ENCODE measurements at regions not wholly inside any gene's neighbourhood (a gene's known extent, or its start where the extent isn't known, plus 50 kb on each side); places are given as distances from the start of the nearest gene placed in this dataset.

DNA sequence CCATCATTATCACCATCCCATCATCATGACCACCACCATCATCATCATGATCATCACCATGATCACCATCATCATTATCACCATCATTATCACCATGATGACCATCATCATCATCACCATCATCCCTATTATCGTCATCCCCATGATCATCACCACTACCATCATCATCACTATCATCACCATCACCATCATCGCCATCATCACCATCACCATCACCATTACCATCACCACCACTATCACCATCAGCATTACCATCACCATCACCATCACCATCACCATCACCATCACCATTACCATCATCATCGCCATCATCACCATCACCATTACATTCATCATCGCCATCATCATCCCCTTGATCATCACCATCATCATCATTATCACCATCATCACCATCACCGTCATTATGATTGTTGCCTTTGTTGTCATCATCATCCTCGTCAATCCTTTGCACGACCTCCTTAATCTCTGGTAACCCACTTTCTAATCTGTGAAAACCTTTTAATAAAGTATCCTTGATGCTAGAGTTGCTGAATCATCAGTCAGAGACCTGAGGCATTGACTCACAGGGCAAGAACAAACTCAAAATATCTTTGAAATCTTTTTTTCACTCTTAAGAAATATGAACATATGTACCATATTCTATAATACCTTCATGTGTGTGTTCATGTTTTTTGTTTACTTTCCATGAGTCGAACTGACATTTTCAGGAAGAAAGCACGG, 116.3 kb upstream of the FOXF1 start:
- TF ChIP-seq POLR2AphosphoS5 (IDR thresholded peaks at IDR 0.05; ENCODE audit: low read depth, low read length): no peak
- no peak for TF ChIP-seq SPI1 (IDR thresholded peaks at IDR 0.05; ENCODE audit: low read depth, low read length)
- no peak for TF ChIP-seq TAF1 (IDR thresholded peaks at IDR 0.05; ENCODE audit: low read depth, low read length)
- no peak for TF ChIP-seq PAX5 (IDR thresholded peaks at IDR 0.05; ENCODE audit: insufficient read depth, low read length, severe bottlenecking)
- TF ChIP-seq POLR2A (IDR thresholded peaks at IDR 0.05; ENCODE audit: low read depth, low read length): no peak
- no peak for TF ChIP-seq POU2F2 (IDR thresholded peaks at IDR 0.05; ENCODE audit: low read depth, low read length)
- FAIRE-seq: peak; percentile 68

DNA sequence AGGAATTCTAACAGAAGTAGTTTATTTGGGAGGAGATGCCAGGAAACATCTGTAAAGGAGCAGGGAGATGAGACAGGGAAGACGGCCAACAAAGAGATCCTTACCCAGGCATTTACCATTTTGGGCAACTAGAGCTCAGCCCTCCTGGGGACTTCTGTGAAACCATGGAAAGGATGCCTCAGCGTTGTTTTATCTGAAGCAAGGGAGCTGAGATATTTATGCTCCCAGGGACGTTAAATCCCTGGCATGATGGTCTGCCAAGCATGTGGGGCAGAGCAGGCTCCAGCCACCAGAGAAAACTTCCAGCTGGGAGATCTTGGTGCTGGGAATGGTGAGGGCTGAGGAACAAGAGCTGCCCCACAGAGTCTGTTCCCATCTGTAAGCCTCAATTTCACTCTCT, 114.8 kb upstream of the FOXF1 start:
- FAIRE-seq (no peak), DNase-seq (ENCODE audit: insufficient read length, low spot score) (no peak)
- no peak for TF ChIP-seq POLR2AphosphoS5 (IDR thresholded peaks at IDR 0.05; ENCODE audit: low read depth, low read length)
- TF ChIP-seq TAF1 (IDR thresholded peaks at IDR 0.05; ENCODE audit: low read depth, low read length): no peak
- no peak for TF ChIP-seq POLR2A (IDR thresholded peaks at IDR 0.05; ENCODE audit: low read depth, low read length)
- no peak for TF ChIP-seq PAX5 (IDR thresholded peaks at IDR 0.05; ENCODE audit: insufficient read depth, low read length, severe bottlenecking)
- TF ChIP-seq POU2F2 (IDR thresholded peaks at IDR 0.05; ENCODE audit: low read depth, low read length): no peak
- TF ChIP-seq SPI1 (IDR thresholded peaks at IDR 0.05; ENCODE audit: low read depth, low read length): no peak

More for the DNA sequence above, 116.3 kb upstream of the FOXF1 start:
- DNase-seq (ENCODE audit: insufficient read length, low spot score): no peak

DNA sequence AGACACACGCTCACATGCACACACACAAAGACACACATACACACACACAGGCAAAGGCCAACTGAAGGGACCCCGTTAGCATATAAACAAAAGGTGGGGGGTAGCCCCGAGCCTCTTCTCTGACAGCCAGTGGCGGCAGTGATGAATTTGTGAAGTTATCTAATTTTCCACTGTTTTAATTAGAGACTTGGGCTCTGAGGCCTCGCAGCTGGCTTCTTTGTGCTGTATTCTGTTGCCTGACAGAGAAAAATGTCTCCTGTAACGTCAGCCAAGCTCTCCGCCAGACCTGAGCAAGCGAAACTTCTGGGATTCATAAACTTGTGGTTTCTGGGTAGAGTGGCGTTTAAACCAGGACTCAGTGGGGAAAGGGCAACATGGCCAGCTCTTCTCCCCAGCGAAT, 113.9 kb upstream of the FOXF1 start:
- TF ChIP-seq PAX5 (IDR thresholded peaks at IDR 0.05; ENCODE audit: insufficient read depth, low read length, severe bottlenecking) (no peak), SPI1 (IDR thresholded peaks at IDR 0.05; ENCODE audit: low read depth, low read length) (no peak), POLR2A (IDR thresholded peaks at IDR 0.05; ENCODE audit: low read depth, low read length) (no peak), TAF1 (IDR thresholded peaks at IDR 0.05; ENCODE audit: low read depth, low read length) (no peak), POU2F2 (IDR thresholded peaks at IDR 0.05; ENCODE audit: low read depth, low read length) (no peak), POLR2AphosphoS5 (IDR thresholded peaks at IDR 0.05; ENCODE audit: low read depth, low read length) (no peak)
- no peak for DNase-seq (ENCODE audit: insufficient read length, low spot score)
- no peak for FAIRE-seq

DNA sequence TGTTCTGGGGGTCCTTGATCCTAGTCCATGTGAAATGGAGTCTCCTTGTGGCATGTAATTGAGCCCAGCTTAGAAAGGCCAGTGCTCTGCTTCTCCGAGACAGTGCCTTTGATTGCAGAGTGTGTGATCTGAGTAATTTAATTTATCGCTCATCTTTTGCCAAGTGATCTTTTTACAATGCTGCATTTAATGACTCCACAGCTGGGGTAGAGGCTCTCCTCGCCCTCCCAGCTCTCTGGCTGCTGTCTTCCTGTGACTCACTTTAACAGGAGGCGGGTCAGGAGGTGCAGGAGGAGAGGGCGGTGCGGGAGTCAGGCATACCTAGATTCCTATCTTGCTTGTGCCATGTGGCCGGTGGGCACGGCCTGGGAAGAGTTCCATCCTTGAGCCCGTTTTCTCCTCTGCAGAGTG, 113.4 kb upstream of the FOXF1 start:
- FAIRE-seq: no peak
- no peak for DNase-seq (ENCODE audit: insufficient read length, low spot score)
- TF ChIP-seq PAX5 (IDR thresholded peaks at IDR 0.05; ENCODE audit: insufficient read depth, low read length, severe bottlenecking) (no peak), POU2F2 (IDR thresholded peaks at IDR 0.05; ENCODE audit: low read depth, low read length) (no peak), TAF1 (IDR thresholded peaks at IDR 0.05; ENCODE audit: low read depth, low read length) (no peak), SPI1 (IDR thresholded peaks at IDR 0.05; ENCODE audit: low read depth, low read length) (no peak), POLR2A (IDR thresholded peaks at IDR 0.05; ENCODE audit: low read depth, low read length) (no peak), POLR2AphosphoS5 (IDR thresholded peaks at IDR 0.05; ENCODE audit: low read depth, low read length) (no peak)

DNA sequence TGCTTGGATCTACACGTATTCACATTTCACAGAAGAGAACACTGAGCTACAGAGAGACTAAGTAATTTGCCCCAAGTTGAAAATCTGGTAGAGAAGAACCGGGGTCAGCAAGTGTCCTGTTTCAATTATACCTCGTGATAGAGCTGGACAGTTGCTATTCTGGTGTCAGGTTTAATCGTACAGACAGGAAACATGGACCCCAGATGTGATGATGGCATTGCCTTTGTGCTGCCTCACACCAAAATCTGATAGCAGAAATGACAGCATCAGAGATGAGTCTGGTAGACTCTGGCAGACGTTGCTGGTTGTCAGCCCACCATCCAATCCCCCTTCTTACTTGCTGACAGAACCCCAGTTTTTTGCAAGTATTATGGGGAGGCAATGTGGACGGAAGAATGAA, 112.1 kb upstream of the FOXF1 start:
- FAIRE-seq: no peak
- TF ChIP-seq POLR2AphosphoS5 (IDR thresholded peaks at IDR 0.05; ENCODE audit: low read depth, low read length): no peak
- no peak for TF ChIP-seq TAF1 (IDR thresholded peaks at IDR 0.05; ENCODE audit: low read depth, low read length)
- TF ChIP-seq SPI1 (IDR thresholded peaks at IDR 0.05; ENCODE audit: low read depth, low read length): no peak
- no peak for TF ChIP-seq POU2F2 (IDR thresholded peaks at IDR 0.05; ENCODE audit: low read depth, low read length)
- no peak for TF ChIP-seq POLR2A (IDR thresholded peaks at IDR 0.05; ENCODE audit: low read depth, low read length)
- no peak for TF ChIP-seq PAX5 (IDR thresholded peaks at IDR 0.05; ENCODE audit: insufficient read depth, low read length, severe bottlenecking)

DNA sequence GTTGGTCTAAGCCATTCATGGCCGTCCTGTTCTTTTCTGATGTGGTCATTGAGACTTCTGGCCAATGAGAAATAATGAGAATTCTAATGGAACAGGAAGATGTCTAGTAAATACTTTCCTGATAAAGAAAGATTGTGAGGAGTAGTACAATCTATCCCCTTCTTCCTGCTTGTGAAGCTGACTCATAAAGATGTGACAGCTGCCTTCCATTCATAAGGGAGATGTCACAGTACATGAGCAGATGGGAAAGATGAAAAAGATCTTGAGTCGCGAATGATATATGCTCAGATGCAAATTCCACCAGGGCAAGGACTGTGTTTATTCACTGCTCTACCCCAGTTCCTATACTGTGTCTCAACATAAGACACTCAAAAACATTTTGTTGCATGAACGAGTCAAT, 111.7 kb upstream of the FOXF1 start:
- DNase-seq (ENCODE audit: insufficient read length, low spot score) (no peak), FAIRE-seq (no peak)
- TF ChIP-seq POLR2A (IDR thresholded peaks at IDR 0.05; ENCODE audit: low read depth, low read length): no peak
- TF ChIP-seq SPI1 (IDR thresholded peaks at IDR 0.05; ENCODE audit: low read depth, low read length): no peak
- TF ChIP-seq TAF1 (IDR thresholded peaks at IDR 0.05; ENCODE audit: low read depth, low read length): no peak
- TF ChIP-seq POLR2AphosphoS5 (IDR thresholded peaks at IDR 0.05; ENCODE audit: low read depth, low read length): no peak
- no peak for TF ChIP-seq POU2F2 (IDR thresholded peaks at IDR 0.05; ENCODE audit: low read depth, low read length)
- TF ChIP-seq PAX5 (IDR thresholded peaks at IDR 0.05; ENCODE audit: insufficient read depth, low read length, severe bottlenecking): no peak

More for the DNA sequence above, 112.1 kb upstream of the FOXF1 start:
- no peak for DNase-seq (ENCODE audit: insufficient read length, low spot score)

DNA sequence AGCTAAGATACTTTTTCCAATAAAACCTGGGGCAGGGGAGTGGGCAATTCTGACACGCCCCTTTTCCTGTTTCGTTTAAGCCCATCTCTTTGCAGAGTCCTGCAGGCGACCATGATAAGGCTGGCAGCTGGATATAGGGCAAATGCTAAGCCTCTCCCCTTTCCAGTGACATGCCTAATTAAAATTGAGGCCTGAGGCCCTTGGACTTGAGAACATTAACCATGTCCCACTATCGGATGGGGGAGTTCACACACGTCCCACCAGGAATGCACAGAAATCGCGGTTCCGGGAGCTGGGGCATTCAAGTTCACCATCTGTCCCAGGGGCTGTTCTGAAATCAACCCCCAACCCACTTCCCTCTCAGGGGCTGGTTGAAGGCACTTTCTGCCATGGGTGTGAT, 109.2 kb upstream of the FOXF1 start:
- FAIRE-seq (no peak), DNase-seq (ENCODE audit: insufficient read length, low spot score) (no peak)
- TF ChIP-seq PAX5 (IDR thresholded peaks at IDR 0.05; ENCODE audit: insufficient read depth, low read length, severe bottlenecking): no peak
- TF ChIP-seq POLR2AphosphoS5 (IDR thresholded peaks at IDR 0.05; ENCODE audit: low read depth, low read length): no peak
- TF ChIP-seq SPI1 (IDR thresholded peaks at IDR 0.05; ENCODE audit: low read depth, low read length): no peak
- no peak for TF ChIP-seq POLR2A (IDR thresholded peaks at IDR 0.05; ENCODE audit: low read depth, low read length)
- no peak for TF ChIP-seq POU2F2 (IDR thresholded peaks at IDR 0.05; ENCODE audit: low read depth, low read length)
- TF ChIP-seq TAF1 (IDR thresholded peaks at IDR 0.05; ENCODE audit: low read depth, low read length): no peak

DNA sequence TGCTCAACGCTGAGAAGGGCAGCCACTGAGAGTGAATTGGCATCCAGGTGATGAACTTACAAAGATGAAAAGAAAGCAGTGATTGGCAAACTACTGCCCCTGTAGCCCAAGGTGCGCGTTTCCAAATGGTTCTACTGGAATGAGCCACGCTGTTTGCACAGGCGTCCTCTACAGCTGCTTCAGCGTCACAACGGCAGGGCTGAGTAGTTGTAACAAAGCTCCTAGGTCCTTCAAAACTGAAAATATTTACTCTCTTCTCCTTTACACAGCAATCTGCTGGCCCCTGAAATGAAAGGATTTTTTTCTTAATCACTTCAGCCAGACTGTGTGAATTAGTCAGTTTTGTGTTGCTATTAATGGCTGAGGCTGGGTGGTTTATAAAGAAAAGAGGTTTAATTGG, 107.2 kb upstream of the FOXF1 start:
- FAIRE-seq (no peak), DNase-seq (ENCODE audit: insufficient read length, low spot score) (no peak)
- TF ChIP-seq SPI1 (IDR thresholded peaks at IDR 0.05; ENCODE audit: low read depth, low read length) (no peak), POU2F2 (IDR thresholded peaks at IDR 0.05; ENCODE audit: low read depth, low read length) (no peak), POLR2AphosphoS5 (IDR thresholded peaks at IDR 0.05; ENCODE audit: low read depth, low read length) (no peak), POLR2A (IDR thresholded peaks at IDR 0.05; ENCODE audit: low read depth, low read length) (no peak), PAX5 (IDR thresholded peaks at IDR 0.05; ENCODE audit: insufficient read depth, low read length, severe bottlenecking) (no peak), TAF1 (IDR thresholded peaks at IDR 0.05; ENCODE audit: low read depth, low read length) (no peak)

DNA sequence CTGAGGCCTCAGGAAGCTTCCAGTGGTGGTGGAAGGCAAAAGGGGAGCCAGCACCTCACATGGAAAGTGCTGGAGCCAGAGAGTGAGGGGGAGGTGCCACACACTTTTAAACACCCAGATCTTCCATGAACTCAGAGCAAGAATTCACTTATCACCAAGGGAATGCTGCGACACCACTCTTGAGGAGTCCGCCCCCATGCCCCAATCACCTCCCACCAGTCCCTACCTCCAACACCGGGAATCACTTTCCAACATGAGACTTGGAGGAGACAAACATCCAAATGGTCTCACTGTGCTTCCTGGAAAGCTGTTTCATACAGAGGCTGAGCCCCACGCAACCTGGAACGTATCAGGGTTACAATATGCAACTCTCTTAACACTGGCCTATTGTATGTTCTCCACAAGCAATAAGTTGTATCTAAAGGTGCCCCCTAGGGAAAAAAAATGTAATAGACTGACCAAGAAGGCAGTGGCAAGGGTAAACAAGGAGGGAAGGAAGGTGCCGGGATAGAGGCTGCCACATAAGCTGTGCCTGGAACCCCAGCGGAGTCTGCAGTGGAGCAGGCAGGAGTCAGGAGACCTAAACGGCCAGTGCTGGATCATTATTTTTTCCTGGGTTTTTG, 106.7 kb upstream of the FOXF1 start:
- DNase-seq (ENCODE audit: insufficient read length, low spot score) (no peak), FAIRE-seq (no peak)
- TF ChIP-seq POLR2AphosphoS5 (IDR thresholded peaks at IDR 0.05; ENCODE audit: low read depth, low read length): no peak
